ENCODE measurements at regions not wholly inside any gene's neighbourhood (a gene's known extent, or its start where the extent isn't known, plus 50 kb on each side); places are given as distances from the start of the nearest gene placed in this dataset.

- no peaks in the 10 kb centered on the region for H3K9me3 ChIP-seq (ENCODE audit: low read length)
- intact Hi-C loops (cut with micrococcal nuclease; ENCODE audit: unreplicated experiment) = no loop called here
- no peak for DNase-seq (ENCODE audit: low spot score)
- TF ChIP-seq CTCF (conservative IDR thresholded peaks at IDR 0.05; ENCODE audit: low read length) = no peak
- ChIA-PET CTCF (ENCODE audit: unreplicated experiment) (no interaction called here), POLR2A (interaction anchor here (0.5 kb wide), 1 partner anchor 362 kb away, joined by 3 read pairs; no protein-coding TSS in a partner anchor)
- H3K27ac ChIP-seq (ENCODE audit: low read depth, low read length, poor library complexity, severe bottlenecking) = no peak overlapping the region
- H3K4me1 ChIP-seq (ENCODE audit: insufficient read depth, low read length, poor library complexity, severe bottlenecking) = no peaks in the 10 kb centered on the region
- H2AFZ ChIP-seq (ENCODE audit: low read length) = no peak overlapping the region
- no peak overlapping the region for H3K4me3 ChIP-seq (ENCODE audit: low read depth, low read length, poor library complexity, severe bottlenecking)
- BruUV-seq (replicated peaks) = no TSS peak
- no peaks in the 10 kb centered on the region for H3K36me3 ChIP-seq (ENCODE audit: insufficient read depth, low read length)
- no peaks in the 10 kb centered on the region for H4K20me1 ChIP-seq (ENCODE audit: insufficient read depth, low read length)
- H3K79me2 ChIP-seq (ENCODE audit: insufficient read depth, low read depth, low read length) = no peaks in the 10 kb centered on the region
- no peaks in the 10 kb centered on the region for H3K9me2 ChIP-seq (ENCODE audit: insufficient read depth, low read length)
- H3K4me2 ChIP-seq (ENCODE audit: low read length) = no peak overlapping the region
These were observed 100.6 kb downstream of the DIO2 start for GRCh38 chr14:80110721-80111120.

GRCh38 chr14:80109055-80109454 lies 102.2 kb downstream of the DIO2 start:
- ChIA-PET CTCF (ENCODE audit: unreplicated experiment) (no interaction called here), POLR2A (interaction anchor here (1.8 kb wide), 1 partner anchor 11 kb away, joined by 4 read pairs; no protein-coding TSS in a partner anchor)
- Histone ChIP-seq H3K27ac (ENCODE audit: low read depth, low read length, poor library complexity, severe bottlenecking) (no peak overlapping the region), H4K20me1 (ENCODE audit: insufficient read depth, low read length) (no peaks in the 10 kb centered on the region), H3K9me3 (ENCODE audit: low read length) (no peaks in the 10 kb centered on the region), H2AFZ (ENCODE audit: low read length) (no peak overlapping the region), H3K4me3 (ENCODE audit: low read depth, low read length, poor library complexity, severe bottlenecking) (no peak overlapping the region), H3K36me3 (ENCODE audit: insufficient read depth, low read length) (no peaks in the 10 kb centered on the region), H3K9me2 (ENCODE audit: insufficient read depth, low read length) (no peaks in the 10 kb centered on the region), H3K4me1 (ENCODE audit: insufficient read depth, low read length, poor library complexity, severe bottlenecking) (no peaks in the 10 kb centered on the region), H3K79me2 (ENCODE audit: insufficient read depth, low read depth, low read length) (no peaks in the 10 kb centered on the region), H3K4me2 (ENCODE audit: low read length) (no peak overlapping the region)
- no TSS peak for BruUV-seq (replicated peaks)
- intact Hi-C loops (cut with micrococcal nuclease; ENCODE audit: unreplicated experiment) = no loop called here
- TF ChIP-seq CTCF (conservative IDR thresholded peaks at IDR 0.05; ENCODE audit: low read length) (no peak), EZH2phosphoT487 (IDR thresholded peaks at IDR 0.05; ENCODE audit: borderline replicate concordance, low read depth, low read length) (no peak)
- no peak for DNase-seq (ENCODE audit: low spot score)

GRCh38 chr14:80108430-80108829 lies 102.9 kb downstream of the DIO2 start:
- no peak for DNase-seq (ENCODE audit: low spot score)
- no peaks in the 10 kb centered on the region for H3K4me1 ChIP-seq (ENCODE audit: insufficient read depth, low read length, poor library complexity, severe bottlenecking)
- H3K36me3 ChIP-seq (ENCODE audit: insufficient read depth, low read length) = no peaks in the 10 kb centered on the region
- no peaks in the 10 kb centered on the region for H3K9me2 ChIP-seq (ENCODE audit: insufficient read depth, low read length)
- no TSS peak for BruUV-seq (replicated peaks)
- POLR2A ChIA-PET = interaction anchor here (0.8 to 1.8 kb wide), 2 partner anchors 9 to 10 kb away, joined by 3 to 4 read pairs; no protein-coding TSS in a partner anchor
- H3K27ac ChIP-seq (ENCODE audit: low read depth, low read length, poor library complexity, severe bottlenecking) = no peak overlapping the region
- CTCF ChIA-PET (ENCODE audit: unreplicated experiment) = no interaction called here
- no peak for TF ChIP-seq EZH2phosphoT487 (IDR thresholded peaks at IDR 0.05; ENCODE audit: borderline replicate concordance, low read depth, low read length)
- H3K4me2 ChIP-seq (ENCODE audit: low read length) = no peak overlapping the region
- H3K9me3 ChIP-seq (ENCODE audit: low read length) = no peaks in the 10 kb centered on the region
- intact Hi-C loops (cut with micrococcal nuclease; ENCODE audit: unreplicated experiment) = no loop called here
- H2AFZ ChIP-seq (ENCODE audit: low read length) = no peak overlapping the region
- no peak overlapping the region for H3K4me3 ChIP-seq (ENCODE audit: low read depth, low read length, poor library complexity, severe bottlenecking)
- H3K79me2 ChIP-seq (ENCODE audit: insufficient read depth, low read depth, low read length) = no peaks in the 10 kb centered on the region
- H4K20me1 ChIP-seq (ENCODE audit: insufficient read depth, low read length) = no peaks in the 10 kb centered on the region

All from OCI-LY7 (cell line).